Transverse colon (tissue), 3 donors: ENCODE measurements at regions not wholly inside any gene's neighbourhood (a gene's known extent, or its start where the extent isn't known, plus 50 kb on each side); places are given as distances from the start of the nearest gene placed in this dataset.

Experiments used
- CTCF ChIP-seq, 5 experiments: fragments of 200-600 bp in 3 of 5; fragments of 450-650 bp in 2 of 5; sonication (generic) in 3 of 5; IDR thresholded peaks; 1 replicate in 2 of 5; 2 replicates in 3 of 5; pipeline ENCODE4 v1.5.1; 2016 to 2017; ENCODE audit warnings: antibody characterized with exemption in 5 of 5, inconsistent platforms in 3 of 5, mild to moderate bottlenecking in 2 of 5, moderate library complexity in 1 of 5
- EP300 ChIP-seq: sonication (generic); formaldehyde crosslinking; IDR thresholded peaks from one replicate; pipeline ENCODE4 v1.6.1; 2017; ENCODE audit warnings: antibody characterized with exemption, low read depth
- POLR2A ChIP-seq: fragments of 450-650 bp; IDR thresholded peaks from one replicate; pipeline ENCODE4 v1.6.1; 2016; ENCODE audit warnings: antibody characterized with exemption, mild to moderate bottlenecking, moderate library complexity

- TF ChIP-seq CTCF (IDR thresholded peaks at IDR 0.05) (no peak), EP300 (no peak), POLR2A (no peak)
Measured at GRCh38 chr10:83301732-83302131, 837.6 kb upstream of the GHITM start.
